Caco-2 (cell line): ENCODE measurements at regions not wholly inside any gene's neighbourhood (a gene's known extent, or its start where the extent isn't known, plus 50 kb on each side); places are given as distances from the start of the nearest gene placed in this dataset.

Source experiments
- BruUV-seq: library from RNA; stranded (reverse); fragments of 400-500 nt; replicated peaks from 2 replicates; lab custom pipeline; 2021; lab: Mats Ljungman, UMichigan
- CTCF ChIA-PET: fragments of 300-600 bp; sonication (Branson Sonifier 250); formaldehyde crosslinking; loops from one replicate; lab custom pipeline; 2022; ENCODE audit warnings: antibody characterized with exemption; lab: Charles Lee
- POLR2A ChIA-PET: fragments of 300-600 bp; sonication (Branson Sonifier 250); formaldehyde crosslinking; loops from one replicate; lab custom pipeline; 2022; ENCODE audit warnings: antibody characterized with exemption; lab: Charles Lee
- DNase-seq, 2 experiments: peaks; one replicate each; pipeline versions ENCODE4 v3.0.0 to v3.0.0-alpha.2; 2020 to 2022
- H3K27me3 ChIP-seq: replicated peaks from 2 replicates; pipeline ENCODE4 v1.6.0; 2011; ENCODE audit warnings: low read length; ENCODE audit not compliant: control insufficient read depth, insufficient read depth
- H3K36me3 ChIP-seq: 2 replicates; pipeline ENCODE4 v1.5.1; 2011; ENCODE audit warnings: low read length; ENCODE audit not compliant: control insufficient read depth, insufficient read depth
- H3K4me1 ChIP-seq: fragments of 250-450 bp; sonication (Bioruptor Pico); 2 replicates; pipeline ENCODE4 v1.5.1; 2020; ENCODE audit warnings: mild to moderate bottlenecking
- H3K4me3 ChIP-seq: 2 replicates; pipeline ENCODE4 v1.5.1; 2011; ENCODE audit warnings: low read depth, mild to moderate bottlenecking, control low read depth, low read length
- H3K9me3 ChIP-seq: fragments of 250-450 bp; sonication (Bioruptor Pico); 2 replicates; pipeline ENCODE4 v1.5.1; 2020; ENCODE audit warnings: mild to moderate bottlenecking, moderate library complexity
- H3K27ac Mint-ChIP-seq: one replicate; pipeline ENCODE4 v1.8.0; 2022; ENCODE audit warnings: mixed read lengths; ENCODE audit not compliant: unreplicated experiment
- H3K27me3 Mint-ChIP-seq: one replicate; pipeline ENCODE4 v1.8.0; 2022; ENCODE audit warnings: mixed read lengths; ENCODE audit not compliant: insufficient read depth, unreplicated experiment
- H3K36me3 Mint-ChIP-seq: one replicate; pipeline ENCODE4 v1.8.0; 2022; ENCODE audit warnings: mild to moderate bottlenecking, mixed read lengths; ENCODE audit not compliant: insufficient read depth, unreplicated experiment
- H3K4me1 Mint-ChIP-seq: one replicate; pipeline ENCODE4 v1.8.0; 2022; ENCODE audit warnings: low read depth, mixed read lengths; ENCODE audit not compliant: unreplicated experiment
- H3K4me3 Mint-ChIP-seq: one replicate; pipeline ENCODE4 v1.8.0; 2022; ENCODE audit warnings: mild to moderate bottlenecking, moderate library complexity, mixed read lengths; ENCODE audit not compliant: unreplicated experiment
- H3K9me3 Mint-ChIP-seq: one replicate; pipeline ENCODE4 v1.8.0; 2022; ENCODE audit warnings: mixed read lengths; ENCODE audit not compliant: unreplicated experiment
- CTCF ChIP-seq, 2 experiments: fragments of 200-600 bp in 1 of 2; IDR thresholded peaks; 1 replicate in 1 of 2; 2 replicates in 1 of 2; pipeline versions ENCODE4 v1.5.1 to v1.8.0; 2011 to 2022; ENCODE audit warnings: antibody characterized with exemption in 1 of 2, control low read depth in 1 of 2, inconsistent platforms in 1 of 2, low read depth in 1 of 2, low read length in 1 of 2, mild to moderate bottlenecking in 1 of 2, moderate library complexity in 1 of 2; ENCODE audit not compliant: insufficient read depth in 1 of 2, severe bottlenecking in 1 of 2, unreplicated experiment in 1 of 2
- intact Hi-C: fragments of 100-400 bp; cut with micrococcal nuclease; formaldehyde crosslinking; loops from one replicate; pipeline ENCODE4 v1.10.0; 2022; ENCODE audit not compliant: unreplicated experiment

- Mint-ChIP-seq H3K27me3 (no peaks in the 10 kb centered on the region), H3K27ac (no peak overlapping the region), H3K9me3 (no peaks in the 10 kb centered on the region), H3K4me3 (no peak overlapping the region), H3K4me1 (no peaks in the 10 kb centered on the region), H3K36me3 (no peaks in the 10 kb centered on the region)
- POLR2A ChIA-PET, result no interaction called here
- CTCF ChIA-PET, result no interaction called here
- Histone ChIP-seq H3K27me3 (no peaks in the 10 kb centered on the region), H3K36me3 (no peaks in the 10 kb centered on the region), H3K9me3 (no peaks in the 10 kb centered on the region), H3K4me3 (no peak overlapping the region), H3K4me1 (no peaks in the 10 kb centered on the region)
- intact Hi-C loops, result no loop called here
- TF ChIP-seq CTCF (IDR thresholded peaks at IDR 0.05; ENCODE audit: insufficient read depth in 1 of 2, low read depth in 1 of 2, low read length in 1 of 2, severe bottlenecking in 1 of 2, unreplicated experiment in 1 of 2), result no peak
- BruUV-seq, result no TSS peak
- no peak for DNase-seq
These were observed 521.6 kb downstream of the TRHDE start for GRCh38 chr12:72793796-72794195.

GRCh38 chr12:72815421-72815820 lies 543.3 kb downstream of the TRHDE start:
- H3K4me3 Mint-ChIP-seq, result no peak overlapping the region
- H3K4me1 ChIP-seq, result no peaks in the 10 kb centered on the region
- no peak for DNase-seq
- no peak overlapping the region for H3K4me3 ChIP-seq
- no peak for TF ChIP-seq CTCF (IDR thresholded peaks at IDR 0.05; ENCODE audit: insufficient read depth in 1 of 2, low read depth in 1 of 2, low read length in 1 of 2, severe bottlenecking in 1 of 2, unreplicated experiment in 1 of 2)
- no TSS peak for BruUV-seq
- H3K27me3 Mint-ChIP-seq, result no peaks in the 10 kb centered on the region
- peaks cover 39% of the 10 kb centered on the region for H3K9me3 Mint-ChIP-seq
- intact Hi-C loops, result no loop called here
- H3K27me3 ChIP-seq, result no peaks in the 10 kb centered on the region
- no peaks in the 10 kb centered on the region for H3K36me3 Mint-ChIP-seq
- H3K27ac Mint-ChIP-seq, result no peak overlapping the region
- no peaks in the 10 kb centered on the region for H3K9me3 ChIP-seq
- H3K4me1 Mint-ChIP-seq, result no peaks in the 10 kb centered on the region
- CTCF ChIA-PET, result no interaction called here
- POLR2A ChIA-PET, result no interaction called here
- H3K36me3 ChIP-seq, result no peaks in the 10 kb centered on the region

GRCh38 chr12:72828662-72829324 lies 556.6 kb downstream of the TRHDE start:
- no peaks in the 10 kb centered on the region for H3K4me1 ChIP-seq
- ChIA-PET CTCF (no interaction called here), POLR2A (no interaction called here)
- no peaks in the 10 kb centered on the region for H3K27me3 ChIP-seq
- no peak overlapping the region for H3K4me3 Mint-ChIP-seq
- H3K27me3 Mint-ChIP-seq, result no peaks in the 10 kb centered on the region
- H3K36me3 ChIP-seq, result no peaks in the 10 kb centered on the region
- no peak overlapping the region for H3K27ac Mint-ChIP-seq
- no TSS peak for BruUV-seq
- H3K9me3 ChIP-seq, result no peaks in the 10 kb centered on the region
- no peak for TF ChIP-seq CTCF (IDR thresholded peaks at IDR 0.05; ENCODE audit: insufficient read depth in 1 of 2, low read depth in 1 of 2, low read length in 1 of 2, severe bottlenecking in 1 of 2, unreplicated experiment in 1 of 2)
- H3K4me1 Mint-ChIP-seq, result no peaks in the 10 kb centered on the region
- H3K9me3 Mint-ChIP-seq, result no peaks in the 10 kb centered on the region
- intact Hi-C loops, result no loop called here
- no peaks in the 10 kb centered on the region for H3K36me3 Mint-ChIP-seq
- H3K4me3 ChIP-seq, result no peak overlapping the region
- DNase-seq, result no peak
